Progenitor cell of endocrine pancreas (in vitro differentiated cells): ENCODE measurements at regions not wholly inside any gene's neighbourhood (a gene's known extent, or its start where the extent isn't known, plus 50 kb on each side); places are given as distances from the start of the nearest gene placed in this dataset.

ENCODE experiments used
- DNase-seq: peaks from one replicate; pipeline ENCODE4 v3.0.0; 2021; ENCODE audit warnings: low spot score; ENCODE audit not compliant: unreplicated experiment
- H3K27ac Mint-ChIP-seq: 2 replicates; pipeline ENCODE4 v1.8.0; 2021; ENCODE audit warnings: mild to moderate bottlenecking, moderate library complexity, mixed read lengths
- H3K27me3 Mint-ChIP-seq: 2 replicates; pipeline ENCODE4 v1.8.0; 2021; ENCODE audit warnings: mixed read lengths
- H3K36me3 Mint-ChIP-seq: 2 replicates; pipeline ENCODE4 v1.8.0; 2022; ENCODE audit warnings: mixed read lengths; ENCODE audit not compliant: insufficient read depth
- H3K4me1 Mint-ChIP-seq: 2 replicates; pipeline ENCODE4 v1.8.0; 2021; ENCODE audit warnings: low read depth, mixed read lengths
- H3K4me3 Mint-ChIP-seq: 2 replicates; pipeline ENCODE4 v1.8.0; 2021; ENCODE audit warnings: low read depth, mild to moderate bottlenecking, moderate library complexity, mixed read lengths
- H3K9me3 Mint-ChIP-seq: 2 replicates; pipeline ENCODE4 v1.8.0; 2021; ENCODE audit warnings: low read depth, mixed read lengths
- TF ChIP-seq, protein P1 (sequence below): fragments of 200-600 bp; sonication (generic); IDR thresholded peaks from one replicate; pipeline ENCODE4 v1.5.0; 2021; ENCODE audit warnings: antibody characterized with exemption, mild to moderate bottlenecking; ENCODE audit not compliant: unreplicated experiment

- TF ChIP-seq, protein P1, sequence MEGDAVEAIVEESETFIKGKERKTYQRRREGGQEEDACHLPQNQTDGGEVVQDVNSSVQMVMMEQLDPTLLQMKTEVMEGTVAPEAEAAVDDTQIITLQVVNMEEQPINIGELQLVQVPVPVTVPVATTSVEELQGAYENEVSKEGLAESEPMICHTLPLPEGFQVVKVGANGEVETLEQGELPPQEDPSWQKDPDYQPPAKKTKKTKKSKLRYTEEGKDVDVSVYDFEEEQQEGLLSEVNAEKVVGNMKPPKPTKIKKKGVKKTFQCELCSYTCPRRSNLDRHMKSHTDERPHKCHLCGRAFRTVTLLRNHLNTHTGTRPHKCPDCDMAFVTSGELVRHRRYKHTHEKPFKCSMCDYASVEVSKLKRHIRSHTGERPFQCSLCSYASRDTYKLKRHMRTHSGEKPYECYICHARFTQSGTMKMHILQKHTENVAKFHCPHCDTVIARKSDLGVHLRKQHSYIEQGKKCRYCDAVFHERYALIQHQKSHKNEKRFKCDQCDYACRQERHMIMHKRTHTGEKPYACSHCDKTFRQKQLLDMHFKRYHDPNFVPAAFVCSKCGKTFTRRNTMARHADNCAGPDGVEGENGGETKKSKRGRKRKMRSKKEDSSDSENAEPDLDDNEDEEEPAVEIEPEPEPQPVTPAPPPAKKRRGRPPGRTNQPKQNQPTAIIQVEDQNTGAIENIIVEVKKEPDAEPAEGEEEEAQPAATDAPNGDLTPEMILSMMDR, result no peak
- H3K4me1 Mint-ChIP-seq, result peaks cover 6% of the 10 kb centered on the region
- H3K27me3 Mint-ChIP-seq, result no peaks in the 10 kb centered on the region
- H3K27ac Mint-ChIP-seq, result no peak overlapping the region
- H3K36me3 Mint-ChIP-seq, result no peaks in the 10 kb centered on the region
- H3K4me3 Mint-ChIP-seq, result no peak overlapping the region
- DNase-seq, result no peak
- peaks cover 3% of the 10 kb centered on the region for H3K9me3 Mint-ChIP-seq
Measured at GRCh38 chr9:73892335-73892734, 604.8 kb upstream of the RORB start.

- H3K36me3 Mint-ChIP-seq, result no peaks in the 10 kb centered on the region
Measured at GRCh38 chr9:73893230-73893629, 603.9 kb upstream of the RORB start.

DNA sequence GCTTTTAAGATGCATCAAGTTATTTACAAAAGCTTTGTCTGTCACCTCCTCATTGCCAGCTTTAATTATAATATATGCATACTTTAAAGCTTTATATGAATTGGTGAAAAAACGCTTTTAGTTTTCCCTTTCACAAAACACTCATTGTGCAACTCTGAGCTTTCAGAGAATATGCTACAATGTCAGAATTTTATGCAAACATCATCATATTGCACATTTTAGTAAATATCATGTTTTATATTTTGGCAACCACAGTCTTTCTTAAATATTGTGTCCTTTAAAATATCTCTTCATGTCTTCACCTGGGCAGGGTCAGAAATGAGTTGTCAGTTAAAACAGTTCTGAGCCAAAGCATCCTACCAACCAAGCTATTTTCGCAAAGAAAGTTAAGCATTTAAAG, 601.1 kb upstream of the RORB start:
- DNase-seq, result no peak

More at GRCh38 chr9:73893230-73893629, 603.9 kb upstream of the RORB start:
- H3K27ac Mint-ChIP-seq, result no peak overlapping the region
- H3K4me3 Mint-ChIP-seq, result no peak overlapping the region
- H3K4me1 Mint-ChIP-seq, result peaks cover 6% of the 10 kb centered on the region
- DNase-seq, result no peak
- H3K27me3 Mint-ChIP-seq, result no peaks in the 10 kb centered on the region
- no peaks in the 10 kb centered on the region for H3K9me3 Mint-ChIP-seq
- TF ChIP-seq, protein P1, result no peak

DNA sequence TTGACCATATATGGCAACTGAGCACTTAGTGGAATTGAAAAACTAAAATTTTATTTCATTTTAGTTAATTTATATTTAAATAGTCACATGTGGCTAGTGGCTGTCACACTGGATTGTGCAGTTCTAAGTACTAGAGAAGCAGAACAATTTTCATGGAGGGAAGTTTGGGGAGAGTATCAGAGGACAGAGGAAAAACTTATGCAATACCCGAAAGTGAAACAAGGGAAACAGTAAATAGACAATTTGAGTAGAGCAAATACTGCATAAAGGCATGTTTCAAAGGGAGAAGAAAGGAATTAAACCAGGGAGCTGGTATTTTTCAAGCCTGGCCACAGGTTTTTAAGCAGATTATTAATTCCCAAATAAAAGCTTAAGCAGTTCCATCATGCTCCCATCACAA, 590.5 kb upstream of the RORB start:
- no peak overlapping the region for H3K4me3 Mint-ChIP-seq
- H3K27me3 Mint-ChIP-seq, result no peaks in the 10 kb centered on the region
- H3K9me3 Mint-ChIP-seq, result no peaks in the 10 kb centered on the region
- no peak for DNase-seq
- no peaks in the 10 kb centered on the region for H3K36me3 Mint-ChIP-seq
- no peaks in the 10 kb centered on the region for H3K4me1 Mint-ChIP-seq
- TF ChIP-seq, protein P1, result no peak
- no peak overlapping the region for H3K27ac Mint-ChIP-seq

More for the DNA sequence above, 601.1 kb upstream of the RORB start:
- peaks cover 3% of the 10 kb centered on the region for H3K9me3 Mint-ChIP-seq
- H3K4me3 Mint-ChIP-seq, result no peak overlapping the region
- no peaks in the 10 kb centered on the region for H3K27me3 Mint-ChIP-seq
- no peak overlapping the region for H3K27ac Mint-ChIP-seq
- peaks cover 6% of the 10 kb centered on the region for H3K4me1 Mint-ChIP-seq
- H3K36me3 Mint-ChIP-seq, result no peaks in the 10 kb centered on the region
- TF ChIP-seq, protein P1, result no peak

DNA sequence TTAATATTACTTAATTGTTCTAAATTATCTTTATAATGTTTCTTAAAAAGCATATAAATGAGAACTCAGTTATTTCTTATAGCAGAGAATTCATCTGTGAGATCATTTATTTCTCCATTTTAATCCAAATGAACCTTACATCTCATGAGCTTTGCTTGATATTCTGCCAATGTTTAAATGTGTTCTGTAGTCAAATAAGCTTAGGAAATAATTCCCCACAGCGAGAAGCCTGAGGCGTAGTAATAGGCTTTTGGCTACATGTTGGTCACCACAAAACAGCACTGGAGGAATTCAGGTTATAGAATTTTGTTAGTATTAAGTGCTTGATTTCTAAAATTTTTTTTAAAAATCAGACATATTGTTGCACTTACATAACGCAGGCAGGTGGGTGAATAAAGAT, 585.3 kb upstream of the RORB start:
- DNase-seq, result no peak
- Mint-ChIP-seq H3K27me3 (no peaks in the 10 kb centered on the region), H3K27ac (no peak overlapping the region), H3K9me3 (no peaks in the 10 kb centered on the region), H3K4me1 (no peaks in the 10 kb centered on the region), H3K36me3 (no peaks in the 10 kb centered on the region), H3K4me3 (no peak overlapping the region)
- TF ChIP-seq, protein P1, result no peak
